Mesodermal cell (in vitro differentiated cells): ENCODE measurements at regions not wholly inside any gene's neighbourhood (a gene's known extent, or its start where the extent isn't known, plus 50 kb on each side); places are given as distances from the start of the nearest gene placed in this dataset.

Source experiments
- H3K27ac ChIP-seq: 2 replicates; pipeline ENCODE4 v1.7.0; 2013; ENCODE audit warnings: mild to moderate bottlenecking, low read depth, low read length, moderate library complexity; ENCODE audit not compliant: severe bottlenecking
- H3K36me3 ChIP-seq: 2 replicates; pipeline ENCODE4 v1.7.1; 2013; ENCODE audit warnings: mild to moderate bottlenecking, low read length, moderate library complexity; ENCODE audit not compliant: control insufficient read depth, insufficient read depth
- H3K4me1 ChIP-seq: one replicate; pipeline ENCODE4 v1.7.1; 2013; ENCODE audit warnings: mild to moderate bottlenecking, low read length; ENCODE audit not compliant: insufficient read depth, control insufficient read depth, poor library complexity, severe bottlenecking
- H3K4me3 ChIP-seq: 2 replicates; pipeline ENCODE4 v1.7.0; 2013; ENCODE audit warnings: low read length, control low read depth, mild to moderate bottlenecking; ENCODE audit not compliant: insufficient read depth, poor library complexity, severe bottlenecking; ENCODE audit errors: extremely low read depth
- H3K9me3 ChIP-seq: 2 replicates; pipeline ENCODE4 v1.7.1; 2013; ENCODE audit warnings: mild to moderate bottlenecking, low read length, moderate library complexity; ENCODE audit not compliant: control insufficient read depth
- WGBS, 2 experiments: methylation state at CpG; one replicate each; pipeline ENCODE4 v1.1.5; 2013; ENCODE audit warnings: missing lambda C conversion rate in 2 of 2; ENCODE audit not compliant: insufficient coverage in 2 of 2; 5-methylcytosine and 5-hydroxymethylcytosine counted together

- Histone ChIP-seq H3K9me3 (no peaks in the 10 kb centered on the region), H3K4me1 (no peaks in the 10 kb centered on the region), H3K36me3 (peaks cover 14% of the 10 kb centered on the region), H3K27ac (no peak overlapping the region), H3K4me3 (no peak overlapping the region)
- 90 to 94% methylated on average over 6 to 8 of the region's 11 CpGs for WGBS, 2 experiments
Measured at GRCh38 chr11:33540946-33541915, 159.4 kb downstream of the C11orf91 start.

- H3K27ac ChIP-seq = no peak overlapping the region
- H3K4me3 ChIP-seq = no peak overlapping the region
- no peaks in the 10 kb centered on the region for H3K4me1 ChIP-seq
- H3K9me3 ChIP-seq = no peaks in the 10 kb centered on the region
- peaks cover 14% of the 10 kb centered on the region for H3K36me3 ChIP-seq
Measured at GRCh38 chr11:33540427-33540826, 160.2 kb downstream of the C11orf91 start.

GRCh38 chr11:33539751-33540150, 160.9 kb downstream of the C11orf91 start:
- Histone ChIP-seq H3K4me3 (no peak overlapping the region), H3K9me3 (no peaks in the 10 kb centered on the region)
- WGBS, 2 experiments = 80% methylated on average over 1 of the region's 3 CpGs; no CpG with 5 or more reads in 1 of the 2 experiments

GRCh38 chr11:33538726-33539125, 161.9 kb downstream of the C11orf91 start:
- H3K36me3 ChIP-seq = no peaks in the 10 kb centered on the region
- H3K4me1 ChIP-seq = no peaks in the 10 kb centered on the region
- no peak overlapping the region for H3K27ac ChIP-seq
- H3K9me3 ChIP-seq = no peaks in the 10 kb centered on the region
- WGBS, 2 experiments = no CpG with 5 or more reads among the region's 2 CpGs
- H3K4me3 ChIP-seq = no peak overlapping the region

More at GRCh38 chr11:33539751-33540150, 160.9 kb downstream of the C11orf91 start:
- Histone ChIP-seq H3K27ac (no peak overlapping the region), H3K4me1 (no peaks in the 10 kb centered on the region), H3K36me3 (peaks cover 8% of the 10 kb centered on the region)

- WGBS, 2 experiments = 86 to 93% methylated on average over 2 to 4 of the region's 4 CpGs
- no peaks in the 10 kb centered on the region for H3K4me1 ChIP-seq
- H3K27ac ChIP-seq = no peak overlapping the region
Measured at GRCh38 chr11:33536178-33536577, 164.4 kb downstream of the C11orf91 start.

GRCh38 chr11:33534575-33534974, 166.1 kb downstream of the C11orf91 start:
- Histone ChIP-seq H3K36me3 (no peaks in the 10 kb centered on the region), H3K9me3 (no peaks in the 10 kb centered on the region), H3K4me1 (no peaks in the 10 kb centered on the region), H3K27ac (no peak overlapping the region), H3K4me3 (no peak overlapping the region)
- 100% methylated on average over 1 of the region's 1 CpG; no CpG with 5 or more reads in 1 of the 2 experiments for WGBS, 2 experiments

More at GRCh38 chr11:33536178-33536577, 164.4 kb downstream of the C11orf91 start:
- no peak overlapping the region for H3K4me3 ChIP-seq
- no peaks in the 10 kb centered on the region for H3K36me3 ChIP-seq
- H3K9me3 ChIP-seq = no peaks in the 10 kb centered on the region

GRCh38 chr11:33533386-33534052, 167.1 kb downstream of the C11orf91 start:
- Histone ChIP-seq H3K27ac (no peak overlapping the region), H3K9me3 (no peaks in the 10 kb centered on the region), H3K4me1 (no peaks in the 10 kb centered on the region), H3K36me3 (no peaks in the 10 kb centered on the region), H3K4me3 (no peak overlapping the region)
- WGBS, 2 experiments = 77 to 100% methylated on average over 3 of the region's 5 CpGs

- H3K27ac ChIP-seq = no peak overlapping the region
Measured at GRCh38 chr11:33532720-33533385, 167.8 kb downstream of the C11orf91 start.

GRCh38 chr11:33532257-33532656, 168.4 kb downstream of the C11orf91 start:
- no peak overlapping the region for H3K4me3 ChIP-seq
- no peaks in the 10 kb centered on the region for H3K36me3 ChIP-seq
- H3K4me1 ChIP-seq = no peaks in the 10 kb centered on the region
- WGBS, 2 experiments = 100% methylated on average over 2 to 3 of the region's 3 CpGs
- H3K27ac ChIP-seq = no peak overlapping the region
- H3K9me3 ChIP-seq = peaks cover 5% of the 10 kb centered on the region

More at GRCh38 chr11:33532720-33533385, 167.8 kb downstream of the C11orf91 start:
- peaks cover 2% of the 10 kb centered on the region for H3K9me3 ChIP-seq
- H3K36me3 ChIP-seq = no peaks in the 10 kb centered on the region
- no peak overlapping the region for H3K4me3 ChIP-seq
- H3K4me1 ChIP-seq = no peaks in the 10 kb centered on the region
- 94 to 96% methylated on average over 5 to 6 of the region's 6 CpGs for WGBS, 2 experiments

GRCh38 chr11:33531743-33532181, 168.9 kb downstream of the C11orf91 start:
- Histone ChIP-seq H3K4me3 (no peak overlapping the region), H3K27ac (no peak overlapping the region), H3K36me3 (no peaks in the 10 kb centered on the region), H3K4me1 (no peaks in the 10 kb centered on the region), H3K9me3 (peaks cover 5% of the 10 kb centered on the region)
- 86 to 89% methylated on average over 7 to 8 of the region's 8 CpGs for WGBS, 2 experiments
